Posterior vena cava (tissue), 2 donors: ENCODE measurements at regions not wholly inside any gene's neighbourhood (a gene's known extent, or its start where the extent isn't known, plus 50 kb on each side); places are given as distances from the start of the nearest gene placed in this dataset.

Source experiments
- DNase-seq: peaks from one replicate; pipeline ENCODE4 v3.0.0-alpha.2; 2020; ENCODE audit warnings: low spot score
- intact Hi-C, 2 donors: fragments of 100-400 bp; cut with DNase I; formaldehyde crosslinking; loops; one replicate each; pipeline versions ENCODE4 v1.14.1 to v1.14.2; 2022 to 2023
- donor health status: DM: yes; HTN: yes; CAD: no.
- donor health status: DM: yes; HTN: yes; CAD: no.

DNA sequence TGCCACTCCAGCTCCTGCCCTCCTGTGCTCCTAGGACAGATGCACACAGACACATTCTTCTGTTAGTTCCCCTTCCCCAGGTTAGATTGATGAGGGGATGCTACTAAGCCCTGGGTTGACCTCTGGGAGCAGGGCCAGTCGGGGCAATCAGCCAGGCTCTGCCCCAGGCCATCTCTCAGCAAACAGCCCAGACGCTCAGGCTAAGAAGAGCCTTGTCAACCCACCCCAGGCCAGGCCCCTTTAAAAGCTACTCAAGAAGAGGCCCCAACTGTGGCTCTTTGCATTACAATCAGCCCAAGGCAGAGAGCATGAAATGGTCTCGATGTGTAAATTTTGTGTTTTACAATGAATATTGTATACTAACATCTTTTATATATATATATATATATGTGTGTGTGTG, 107.4 kb downstream of the TFAP2A start:
- intact Hi-C loops: no loop called here
- no peak for DNase-seq

DNA sequence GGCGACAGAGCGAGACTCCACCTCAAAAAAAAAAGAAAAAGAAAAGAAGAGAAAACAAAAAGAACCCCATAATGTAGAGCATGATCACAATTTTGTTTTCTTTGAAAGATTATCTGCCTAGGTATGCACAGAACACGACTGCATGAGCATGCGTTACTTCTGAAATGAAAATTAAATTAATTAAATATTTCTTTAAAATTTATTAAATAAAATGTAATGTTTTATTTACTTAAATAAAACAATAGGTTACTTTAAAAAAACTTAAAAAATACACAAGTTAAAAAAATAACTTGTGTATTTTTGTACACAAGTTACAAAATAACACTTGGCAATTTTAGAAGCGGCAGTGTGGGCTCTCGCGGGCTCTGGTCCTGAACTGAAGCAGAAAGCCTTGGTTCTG, 107.8 kb downstream of the TFAP2A start:
- DNase-seq: no peak
- intact Hi-C loops: no loop called here

DNA sequence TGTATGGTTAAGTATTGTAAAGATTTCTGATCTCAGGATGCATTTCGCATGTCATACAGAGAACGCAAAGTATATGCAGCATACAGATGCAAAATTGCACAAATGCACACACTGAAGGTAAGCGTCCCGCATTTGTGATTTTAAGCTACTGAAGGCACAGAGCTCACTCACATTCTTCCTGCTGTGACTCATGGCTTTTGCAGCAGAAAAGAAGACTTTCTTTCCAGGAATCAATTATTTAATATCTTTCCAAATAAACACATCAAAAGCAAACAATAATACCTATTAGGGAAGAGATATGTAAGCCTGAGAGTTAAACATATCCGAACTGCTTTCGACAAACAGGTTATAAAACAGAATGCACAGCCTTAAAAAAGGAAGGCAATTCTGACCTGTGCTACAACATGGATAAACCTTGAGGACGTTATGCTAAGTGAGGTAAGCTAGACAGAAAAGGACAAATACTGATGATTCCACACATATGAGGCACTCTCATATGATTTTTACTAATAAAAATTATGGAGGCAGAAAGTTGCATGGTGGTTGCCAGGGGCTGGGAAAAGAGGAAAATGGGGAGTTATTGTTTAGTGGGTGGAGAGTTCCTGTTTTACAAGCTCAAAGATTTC, 109.0 kb downstream of the TFAP2A start:
- DNase-seq: no peak
- intact Hi-C loops: no loop called here

DNA sequence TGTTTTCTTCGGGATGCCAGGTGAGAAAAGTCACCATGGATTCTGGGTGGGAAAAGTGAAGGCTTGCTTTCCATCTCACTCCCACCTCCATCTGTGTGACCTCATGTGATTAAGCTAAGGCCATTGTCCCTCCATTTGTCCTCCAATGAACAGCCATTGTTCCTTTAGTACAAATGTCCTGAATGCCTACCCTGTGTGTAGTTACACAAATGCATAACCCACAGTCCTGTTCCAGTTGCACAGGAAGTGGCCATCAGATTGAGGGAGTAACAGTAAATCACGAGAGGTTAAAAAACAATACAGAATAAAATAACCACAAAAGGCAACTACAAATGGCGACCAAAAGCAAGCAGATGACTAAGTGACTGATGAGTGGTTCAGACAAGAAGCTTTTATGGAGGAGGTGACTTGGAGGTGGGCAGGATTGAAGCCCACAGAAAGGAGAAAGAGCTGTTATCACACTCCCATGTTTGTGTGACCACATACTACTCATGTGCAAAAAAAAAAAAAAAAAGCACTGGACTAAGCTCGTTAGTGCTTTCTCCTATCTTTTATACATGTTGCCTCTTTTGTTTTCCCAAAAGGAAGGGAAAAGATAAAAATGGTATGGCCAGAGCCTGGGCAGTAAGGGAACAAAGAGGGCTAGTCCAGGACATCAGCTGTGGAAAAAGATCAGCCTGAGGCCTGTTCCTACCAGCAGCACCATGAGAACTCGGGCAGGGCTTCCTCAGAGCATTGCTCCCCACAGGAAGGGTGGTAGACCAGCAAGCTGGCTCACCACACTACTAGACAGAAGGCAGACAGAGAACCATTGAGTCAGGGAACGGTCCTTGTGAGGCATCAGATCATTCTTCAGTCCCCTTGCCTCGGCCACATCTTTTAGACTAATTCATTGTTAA, 111.0 kb downstream of the TFAP2A start:
- DNase-seq: no peak
- intact Hi-C loops: no loop called here

DNA sequence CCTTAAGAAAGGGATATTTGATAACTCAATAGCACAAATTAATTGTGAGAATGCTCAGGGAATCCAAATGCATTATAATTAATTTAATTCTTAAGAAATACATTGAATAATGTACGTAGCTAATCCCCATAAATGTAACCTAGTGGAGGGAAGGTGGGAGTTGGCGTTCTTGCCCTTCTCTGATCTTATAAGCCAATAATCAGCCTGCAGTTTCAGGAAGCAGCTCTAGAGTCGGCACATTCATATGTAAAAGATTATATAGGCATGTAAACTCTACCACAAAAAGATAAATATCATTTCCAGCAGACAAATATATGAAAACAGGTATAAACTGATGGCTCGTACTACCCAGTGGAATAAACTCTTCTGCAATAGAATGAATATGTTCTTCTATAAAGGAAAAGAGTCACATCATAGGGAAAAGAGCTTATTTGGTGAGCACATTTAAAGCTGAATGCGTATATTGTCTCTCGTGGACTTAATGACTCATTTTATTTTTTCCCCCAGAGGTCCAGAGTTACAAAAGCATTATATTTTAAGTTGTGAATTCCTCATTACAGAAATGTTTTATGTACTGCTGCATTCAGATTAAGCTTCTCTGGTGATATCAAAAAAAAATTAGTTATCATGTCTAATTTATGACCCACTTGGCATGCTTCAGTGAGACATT, 112.2 kb downstream of the TFAP2A start:
- DNase-seq: no peak
- intact Hi-C loops: no loop called here

- DNase-seq: no peak
- intact Hi-C loops: no loop called here
These were observed 114.8 kb downstream of the TFAP2A start for GRCh38 chr6:10300071-10300470.

GRCh38 chr6:10297832-10298231, 117.0 kb downstream of the TFAP2A start:
- no peak for DNase-seq
- intact Hi-C loops: no loop called here

GRCh38 chr6:10278746-10279145, 136.1 kb downstream of the TFAP2A start:
- DNase-seq: no peak
- intact Hi-C loops: no loop called here

- intact Hi-C loops: no loop called here
- no peak for DNase-seq
These were observed 138.1 kb downstream of the TFAP2A start for GRCh38 chr6:10276660-10277287.

DNA sequence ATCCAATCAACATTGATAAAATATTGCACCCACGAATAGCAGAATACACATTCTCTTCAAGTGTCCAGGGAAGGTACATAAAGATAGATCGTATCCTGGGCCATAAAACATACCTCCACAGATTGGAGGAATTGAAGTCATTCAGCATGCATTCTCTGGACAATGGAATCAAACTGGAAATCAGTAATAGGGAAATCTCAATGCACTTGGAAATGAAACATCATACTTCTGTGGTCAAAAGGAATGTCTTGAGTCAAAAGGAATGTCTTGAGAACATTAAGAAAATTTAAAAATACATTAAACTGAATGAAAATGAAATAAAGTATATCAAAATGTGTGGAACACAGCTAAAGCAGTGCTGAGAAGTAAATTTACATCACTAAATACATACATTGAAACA, 138.8 kb downstream of the TFAP2A start:
- DNase-seq: no peak
- intact Hi-C loops: no loop called here

DNA sequence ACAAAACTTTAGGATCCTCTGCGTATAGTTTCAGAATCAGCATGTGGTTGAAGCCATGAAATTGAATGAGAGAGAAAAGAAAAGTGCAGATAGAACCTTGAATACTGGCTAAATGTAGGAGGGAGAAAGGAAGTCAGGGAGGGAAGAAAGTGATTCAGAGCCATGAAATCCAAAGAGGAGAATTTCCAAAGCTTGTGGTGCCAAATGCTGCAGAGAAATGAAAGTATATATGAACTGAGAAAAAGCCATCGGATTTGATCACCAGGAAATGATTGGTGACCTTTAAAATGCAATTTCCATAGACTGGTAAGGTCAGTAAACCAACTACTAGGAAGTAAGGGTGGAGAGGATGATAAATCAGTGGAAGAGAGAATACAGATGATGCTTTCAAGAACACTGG, 142.3 kb downstream of the TFAP2A start:
- DNase-seq: no peak
- intact Hi-C loops: no loop called here

GRCh38 chr6:10271982-10272381, 142.9 kb downstream of the TFAP2A start:
- DNase-seq: no peak
- intact Hi-C loops: no loop called here

DNA sequence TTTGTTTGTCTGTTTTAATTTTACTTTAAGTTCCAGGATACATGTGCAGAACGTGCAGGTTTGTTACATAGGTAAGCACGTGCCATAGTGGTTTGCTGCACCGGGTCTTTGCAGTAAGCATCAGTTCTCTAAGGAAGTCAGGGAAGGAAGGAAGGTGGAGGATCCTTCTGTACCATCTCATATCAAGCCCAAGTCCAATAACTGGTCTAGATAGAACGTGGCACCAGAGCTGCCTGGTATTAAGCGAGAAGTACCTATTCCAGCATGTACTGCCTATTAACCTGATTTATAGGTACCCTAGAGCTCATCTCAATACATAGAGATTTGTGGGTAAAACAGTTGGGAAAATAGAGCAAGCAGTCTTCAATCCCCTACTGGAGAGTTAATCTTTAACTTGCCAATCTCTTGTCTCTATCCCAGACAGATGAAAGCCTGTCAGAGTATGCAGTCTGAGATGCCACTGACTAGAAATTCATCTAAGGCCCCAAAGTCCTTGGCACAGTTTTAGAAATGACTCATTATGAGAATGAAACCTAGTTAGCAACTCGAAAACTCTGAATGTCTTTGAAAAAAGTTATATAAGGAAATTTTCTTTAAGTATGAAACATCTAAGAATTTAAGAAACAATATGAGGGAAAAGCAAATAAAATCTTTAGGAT, 144.9 kb downstream of the TFAP2A start:
- intact Hi-C loops: no loop called here
- no peak for DNase-seq

DNA sequence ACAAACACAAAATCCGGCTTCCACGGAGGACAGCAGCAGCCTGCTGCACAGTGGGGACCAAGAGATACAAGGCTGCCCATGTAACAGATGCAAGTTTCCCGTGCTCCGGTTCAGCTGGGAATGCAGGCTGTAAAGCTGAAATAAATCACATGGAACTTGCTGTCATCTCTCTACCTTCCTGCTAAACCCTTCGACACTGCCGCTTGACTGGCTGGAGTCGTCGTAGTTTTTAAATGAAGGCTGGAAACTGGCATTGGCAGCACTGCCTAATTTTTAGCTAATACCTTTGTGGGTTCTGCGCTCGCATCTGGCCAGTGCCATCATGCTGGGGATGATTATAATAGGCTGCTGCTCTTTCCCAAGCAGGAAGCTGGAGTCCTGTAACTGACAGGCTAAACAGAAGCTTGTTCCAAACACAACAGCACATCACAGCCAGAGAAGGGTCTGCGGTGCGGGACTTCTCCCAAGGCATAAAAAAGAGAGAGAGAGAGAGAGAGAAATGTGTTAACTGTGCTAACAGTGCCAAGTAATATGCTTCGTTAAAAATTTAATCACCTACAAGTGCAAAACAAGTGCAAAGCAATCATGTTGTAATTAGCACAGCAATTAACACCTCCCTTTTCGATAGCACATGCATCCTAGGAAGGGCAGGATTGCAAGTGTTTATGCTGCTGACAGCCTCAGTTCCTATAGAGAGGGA, 146.1 kb downstream of the TFAP2A start:
- DNase-seq: no peak
- intact Hi-C loops: no loop called here

- DNase-seq: no peak
- intact Hi-C loops: no loop called here
These were observed 146.8 kb downstream of the TFAP2A start for GRCh38 chr6:10268111-10268510.

DNA sequence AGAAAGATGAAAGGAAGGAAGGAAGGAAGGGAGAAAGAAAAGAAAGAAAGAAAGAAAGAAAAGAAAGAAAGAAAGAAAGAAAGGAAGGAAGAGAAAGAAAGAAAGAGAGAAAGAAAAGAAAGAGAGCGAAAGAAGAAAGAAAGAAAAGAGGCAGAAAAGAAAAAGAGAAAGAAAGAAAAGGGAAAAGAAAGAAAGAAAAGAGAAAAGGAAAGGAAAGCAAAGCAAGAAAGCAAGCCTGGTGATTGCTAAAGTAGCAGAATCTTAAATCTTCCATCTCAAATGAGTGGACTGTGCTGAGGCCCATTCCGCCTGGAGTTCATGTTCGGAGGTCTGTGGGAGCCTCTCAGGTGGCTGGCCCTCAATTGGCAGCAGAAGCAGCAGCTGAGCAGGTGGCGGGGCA, 148.4 kb downstream of the TFAP2A start:
- DNase-seq: no peak
- intact Hi-C loops: no loop called here

- intact Hi-C loops: no loop called here
- no peak for DNase-seq
These were observed 148.8 kb downstream of the TFAP2A start for GRCh38 chr6:10266061-10266460.

DNA sequence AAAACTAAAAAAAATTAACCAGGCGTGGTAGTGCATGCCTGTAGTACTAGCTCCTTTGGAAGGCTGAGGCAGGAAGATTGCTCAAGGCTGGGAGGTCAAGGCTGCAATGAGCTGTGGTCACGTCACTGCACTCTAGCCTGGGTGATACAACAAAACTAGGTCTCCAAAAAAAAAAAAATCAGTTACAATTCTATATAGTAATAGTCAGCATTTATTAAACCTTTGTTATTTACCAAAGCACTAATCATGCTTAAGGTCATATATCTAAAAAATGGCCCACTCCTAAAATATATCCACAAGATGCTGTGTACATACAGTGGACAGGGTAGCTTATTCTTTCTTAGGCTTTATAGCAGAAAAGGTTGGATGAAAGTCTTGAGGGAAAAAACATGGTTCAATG, 152.4 kb downstream of the TFAP2A start:
- intact Hi-C loops: no loop called here

DNA sequence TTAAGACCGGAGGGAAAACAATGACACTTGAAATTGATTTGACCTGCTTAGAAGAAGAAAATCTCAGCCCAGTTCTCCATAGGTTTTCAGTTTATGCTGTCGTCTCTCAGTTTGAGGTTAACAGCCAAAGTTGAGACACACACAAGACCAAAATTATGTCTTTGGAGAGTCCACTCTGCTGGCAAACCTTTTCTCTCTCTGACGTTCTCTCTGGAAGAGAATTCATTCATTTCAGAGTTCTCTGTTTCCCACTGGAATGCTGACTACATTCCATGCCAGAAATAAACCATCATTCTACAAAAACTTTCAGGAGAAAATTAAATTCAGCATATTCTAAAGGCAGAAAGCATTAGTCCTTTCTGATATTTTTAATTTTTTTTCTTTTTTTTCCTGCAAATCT, 155.2 kb downstream of the TFAP2A start:
- intact Hi-C loops: no loop called here
- no peak for DNase-seq

More for the DNA sequence above, 152.4 kb downstream of the TFAP2A start:
- no peak for DNase-seq
